ENCODE measurements at regions not wholly inside any gene's neighbourhood (a gene's known extent, or its start where the extent isn't known, plus 50 kb on each side); places are given as distances from the start of the nearest gene placed in this dataset.

- Histone ChIP-seq H3K9me3 (ENCODE audit: control insufficient read depth, low read length) (peaks cover 16% of the 10 kb centered on the region), H3K4me3 (ENCODE audit: low read length) (no peak overlapping the region), H3K9ac (ENCODE audit: low read length) (no peak overlapping the region), H3K27me3 (replicated peaks; ENCODE audit: control insufficient read depth, insufficient read depth, low read length) (no peaks in the 10 kb centered on the region), H3K4me1 (ENCODE audit: control insufficient read depth, insufficient read depth, low read length) (no peaks in the 10 kb centered on the region), H3K36me3 (ENCODE audit: control insufficient read depth, insufficient read depth, low read length, severe bottlenecking) (no peaks in the 10 kb centered on the region)
- DNase-seq (ENCODE audit: low read depth), result no peak
Observed at GRCh38 chr16:9419161-9419560, 327.7 kb downstream of the HAPSTR1 start.

GRCh38 chr16:9422762-9423513 lies 331.5 kb downstream of the HAPSTR1 start:
- H3K36me3 ChIP-seq (ENCODE audit: control insufficient read depth, insufficient read depth, low read length, severe bottlenecking), result no peaks in the 10 kb centered on the region
- DNase-seq (ENCODE audit: low read depth), result no peak
- H3K9me3 ChIP-seq (ENCODE audit: control insufficient read depth, low read length), result peaks cover 4% of the 10 kb centered on the region
- H3K4me3 ChIP-seq (ENCODE audit: low read length), result no peak overlapping the region
- no peaks in the 10 kb centered on the region for H3K27me3 ChIP-seq (replicated peaks; ENCODE audit: control insufficient read depth, insufficient read depth, low read length)
- no peaks in the 10 kb centered on the region for H3K4me1 ChIP-seq (ENCODE audit: control insufficient read depth, insufficient read depth, low read length)
- no peak overlapping the region for H3K9ac ChIP-seq (ENCODE audit: low read length)

- DNase-seq (ENCODE audit: low read depth), result no peak
- H3K4me1 ChIP-seq (ENCODE audit: control insufficient read depth, insufficient read depth, low read length), result no peaks in the 10 kb centered on the region
- H3K9me3 ChIP-seq (ENCODE audit: control insufficient read depth, low read length), result no peaks in the 10 kb centered on the region
- no peaks in the 10 kb centered on the region for H3K27me3 ChIP-seq (replicated peaks; ENCODE audit: control insufficient read depth, insufficient read depth, low read length)
- H3K9ac ChIP-seq (ENCODE audit: low read length), result no peak overlapping the region
- H3K4me3 ChIP-seq (ENCODE audit: low read length), result no peak overlapping the region
- no peaks in the 10 kb centered on the region for H3K36me3 ChIP-seq (ENCODE audit: control insufficient read depth, insufficient read depth, low read length, severe bottlenecking)
Observed at GRCh38 chr16:9425236-9425635, 333.8 kb downstream of the HAPSTR1 start.

- H3K4me3 ChIP-seq (ENCODE audit: low read length), result no peak overlapping the region
- no peak for DNase-seq (ENCODE audit: low read depth)
- no peak overlapping the region for H3K9ac ChIP-seq (ENCODE audit: low read length)
- no peaks in the 10 kb centered on the region for H3K9me3 ChIP-seq (ENCODE audit: control insufficient read depth, low read length)
- no peaks in the 10 kb centered on the region for H3K4me1 ChIP-seq (ENCODE audit: control insufficient read depth, insufficient read depth, low read length)
- H3K36me3 ChIP-seq (ENCODE audit: control insufficient read depth, insufficient read depth, low read length, severe bottlenecking), result no peaks in the 10 kb centered on the region
- H3K27me3 ChIP-seq (replicated peaks; ENCODE audit: control insufficient read depth, insufficient read depth, low read length), result no peaks in the 10 kb centered on the region
Observed at GRCh38 chr16:9428355-9429005, 337.0 kb downstream of the HAPSTR1 start.

GRCh38 chr16:9429646-9430330 lies 338.3 kb downstream of the HAPSTR1 start:
- no peak for DNase-seq (ENCODE audit: low read depth)
- no peaks in the 10 kb centered on the region for H3K27me3 ChIP-seq (replicated peaks; ENCODE audit: control insufficient read depth, insufficient read depth, low read length)
- no peaks in the 10 kb centered on the region for H3K9me3 ChIP-seq (ENCODE audit: control insufficient read depth, low read length)
- no peaks in the 10 kb centered on the region for H3K36me3 ChIP-seq (ENCODE audit: control insufficient read depth, insufficient read depth, low read length, severe bottlenecking)
- H3K4me1 ChIP-seq (ENCODE audit: control insufficient read depth, insufficient read depth, low read length), result no peaks in the 10 kb centered on the region
- H3K9ac ChIP-seq (ENCODE audit: low read length), result no peak overlapping the region
- no peak overlapping the region for H3K4me3 ChIP-seq (ENCODE audit: low read length)

- Histone ChIP-seq H3K27me3 (replicated peaks; ENCODE audit: control insufficient read depth, insufficient read depth, low read length) (no peaks in the 10 kb centered on the region), H3K4me1 (ENCODE audit: control insufficient read depth, insufficient read depth, low read length) (no peaks in the 10 kb centered on the region), H3K4me3 (ENCODE audit: low read length) (no peak overlapping the region), H3K9me3 (ENCODE audit: control insufficient read depth, low read length) (no peaks in the 10 kb centered on the region), H3K9ac (ENCODE audit: low read length) (no peak overlapping the region), H3K36me3 (ENCODE audit: control insufficient read depth, insufficient read depth, low read length, severe bottlenecking) (no peaks in the 10 kb centered on the region)
- DNase-seq (ENCODE audit: low read depth), result no peak
Observed at GRCh38 chr16:9434659-9435058, 343.2 kb downstream of the HAPSTR1 start.

- Histone ChIP-seq H3K36me3 (ENCODE audit: control insufficient read depth, insufficient read depth, low read length, severe bottlenecking) (no peaks in the 10 kb centered on the region), H3K4me3 (ENCODE audit: low read length) (no peak overlapping the region), H3K9ac (ENCODE audit: low read length) (no peak overlapping the region), H3K9me3 (ENCODE audit: control insufficient read depth, low read length) (no peaks in the 10 kb centered on the region), H3K4me1 (ENCODE audit: control insufficient read depth, insufficient read depth, low read length) (no peaks in the 10 kb centered on the region), H3K27me3 (replicated peaks; ENCODE audit: control insufficient read depth, insufficient read depth, low read length) (no peaks in the 10 kb centered on the region)
- no peak for DNase-seq (ENCODE audit: low read depth)
Observed at GRCh38 chr16:9436175-9436574, 344.7 kb downstream of the HAPSTR1 start.

GRCh38 chr16:9437115-9437514 lies 345.7 kb downstream of the HAPSTR1 start:
- Histone ChIP-seq H3K4me3 (ENCODE audit: low read length) (no peak overlapping the region), H3K4me1 (ENCODE audit: control insufficient read depth, insufficient read depth, low read length) (no peaks in the 10 kb centered on the region), H3K9me3 (ENCODE audit: control insufficient read depth, low read length) (no peaks in the 10 kb centered on the region), H3K36me3 (ENCODE audit: control insufficient read depth, insufficient read depth, low read length, severe bottlenecking) (no peaks in the 10 kb centered on the region), H3K9ac (ENCODE audit: low read length) (no peak overlapping the region), H3K27me3 (replicated peaks; ENCODE audit: control insufficient read depth, insufficient read depth, low read length) (peaks cover 2% of the 10 kb centered on the region)
- DNase-seq (ENCODE audit: low read depth), result no peak

- Histone ChIP-seq H3K4me1 (ENCODE audit: control insufficient read depth, insufficient read depth, low read length) (no peaks in the 10 kb centered on the region), H3K27me3 (replicated peaks; ENCODE audit: control insufficient read depth, insufficient read depth, low read length) (peaks cover 3% of the 10 kb centered on the region), H3K9ac (ENCODE audit: low read length) (no peak overlapping the region), H3K4me3 (ENCODE audit: low read length) (no peak overlapping the region), H3K36me3 (ENCODE audit: control insufficient read depth, insufficient read depth, low read length, severe bottlenecking) (no peaks in the 10 kb centered on the region), H3K9me3 (ENCODE audit: control insufficient read depth, low read length) (no peaks in the 10 kb centered on the region)
- DNase-seq (ENCODE audit: low read depth), result no peak
Observed at GRCh38 chr16:9438991-9439390, 347.5 kb downstream of the HAPSTR1 start.

GRCh38 chr16:9441012-9441411 lies 349.6 kb downstream of the HAPSTR1 start:
- no peak for DNase-seq (ENCODE audit: low read depth)
- Histone ChIP-seq H3K9ac (ENCODE audit: low read length) (no peak overlapping the region), H3K36me3 (ENCODE audit: control insufficient read depth, insufficient read depth, low read length, severe bottlenecking) (no peaks in the 10 kb centered on the region), H3K4me1 (ENCODE audit: control insufficient read depth, insufficient read depth, low read length) (no peaks in the 10 kb centered on the region), H3K9me3 (ENCODE audit: control insufficient read depth, low read length) (no peaks in the 10 kb centered on the region), H3K4me3 (ENCODE audit: low read length) (no peak overlapping the region), H3K27me3 (replicated peaks; ENCODE audit: control insufficient read depth, insufficient read depth, low read length) (peaks cover 3% of the 10 kb centered on the region)

GRCh38 chr16:9443864-9444263 lies 352.4 kb downstream of the HAPSTR1 start:
- DNase-seq (ENCODE audit: low read depth), result no peak
- H3K4me1 ChIP-seq (ENCODE audit: control insufficient read depth, insufficient read depth, low read length), result no peaks in the 10 kb centered on the region
- no peaks in the 10 kb centered on the region for H3K36me3 ChIP-seq (ENCODE audit: control insufficient read depth, insufficient read depth, low read length, severe bottlenecking)
- H3K9ac ChIP-seq (ENCODE audit: low read length), result no peak overlapping the region
- H3K9me3 ChIP-seq (ENCODE audit: control insufficient read depth, low read length), result no peaks in the 10 kb centered on the region
- no peak overlapping the region for H3K4me3 ChIP-seq (ENCODE audit: low read length)
- H3K27me3 ChIP-seq (replicated peaks; ENCODE audit: control insufficient read depth, insufficient read depth, low read length), result peaks cover 3% of the 10 kb centered on the region

All from adipocyte (in vitro differentiated cells).